HG03175 (cell line): ENCODE measurements at regions not wholly inside any gene's neighbourhood (a gene's known extent, or its start where the extent isn't known, plus 50 kb on each side); places are given as distances from the start of the nearest gene placed in this dataset.

Source experiments
- ATAC-seq: cut with Tn5 transposase; IDR thresholded peaks from one replicate; pipeline ENCODE4 v1.9.1; 2021; ENCODE audit warnings: mild to moderate bottlenecking, moderate library complexity; ENCODE audit not compliant: unreplicated experiment

- no peak for ATAC-seq
Observed at GRCh38 chr1:90650401-90650800, 66.7 kb downstream of the BARHL2 start.

DNA sequence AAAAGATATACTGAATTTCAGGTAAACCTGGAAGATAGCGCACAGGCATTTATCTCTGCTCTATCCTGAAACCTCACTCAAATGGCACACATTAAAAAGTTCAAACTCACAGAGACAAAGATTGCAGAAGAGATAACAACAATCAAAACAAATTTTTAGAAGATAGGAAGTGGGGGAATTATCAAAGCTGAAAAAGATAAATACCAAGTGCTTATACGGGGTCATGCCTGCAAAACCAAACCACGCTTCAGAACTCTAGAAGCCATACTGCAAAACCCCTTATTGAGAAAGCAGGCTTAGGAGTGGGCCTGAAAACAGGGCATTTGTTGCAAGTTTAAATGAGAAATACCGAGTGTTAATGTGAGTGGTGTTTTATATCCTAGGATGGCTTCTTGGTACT is 76.8 kb downstream of the BARHL2 start:
- ATAC-seq, result no peak

DNA sequence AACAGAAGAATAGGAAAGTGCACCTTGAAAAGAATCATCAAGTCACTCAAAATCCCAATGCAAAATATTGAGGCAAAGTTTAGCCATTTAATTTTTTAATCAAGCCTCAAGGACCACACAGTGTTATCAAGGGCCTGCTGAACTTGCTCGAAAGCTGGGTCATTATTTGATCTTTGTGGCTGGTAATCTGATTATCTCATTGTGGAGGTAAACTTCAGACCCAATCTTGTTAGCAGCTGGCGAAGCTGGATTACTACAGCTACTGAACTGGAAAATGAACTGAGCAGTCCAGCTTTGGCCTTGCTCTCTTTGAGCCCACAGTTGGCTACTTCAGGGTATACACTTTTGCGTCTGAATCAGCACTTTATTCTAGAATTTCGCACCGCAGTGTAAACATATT is 94.4 kb downstream of the BARHL2 start:
- ATAC-seq, result no peak

DNA sequence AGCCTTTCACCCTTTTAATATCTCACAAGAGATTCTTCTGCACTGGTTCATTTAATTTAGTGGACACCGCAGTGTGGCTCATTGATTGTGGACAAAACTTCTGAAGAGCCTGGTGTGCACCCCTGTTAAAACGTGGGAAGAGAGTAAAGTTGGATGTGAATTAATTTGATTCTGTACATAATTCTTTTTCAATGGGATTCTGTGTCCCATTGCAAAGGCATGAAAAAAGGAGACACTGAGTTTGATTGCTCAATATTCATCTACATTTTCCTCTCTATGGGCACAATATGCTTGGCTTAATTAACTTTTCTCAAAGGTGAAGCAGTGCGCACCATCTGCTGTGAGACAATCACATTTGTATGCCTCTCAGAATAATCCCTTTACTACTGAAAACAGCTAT is 95.1 kb downstream of the BARHL2 start:
- ATAC-seq, result no peak

- no peak for ATAC-seq
Observed at GRCh38 chr1:90616395-90616794, 100.7 kb downstream of the BARHL2 start.

DNA sequence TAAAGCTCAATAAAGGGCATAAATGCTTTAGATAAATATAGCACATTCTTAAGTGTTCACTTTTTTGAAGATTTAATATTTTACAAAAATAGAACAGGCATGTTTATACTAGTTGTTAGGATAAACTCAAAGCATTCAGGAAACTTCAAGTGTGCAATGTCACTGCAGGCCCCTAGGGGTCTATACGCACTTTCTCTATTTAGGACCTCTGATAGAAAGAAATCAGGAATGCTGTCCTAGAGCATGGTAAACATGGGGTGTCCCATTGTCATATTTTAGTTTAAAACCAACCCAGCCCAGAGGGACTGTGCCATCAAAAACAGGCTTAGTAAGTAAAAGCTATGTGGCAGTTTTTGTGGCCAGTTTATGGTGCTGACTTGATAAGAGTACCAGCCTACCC is 102.2 kb downstream of the BARHL2 start:
- no peak for ATAC-seq

DNA sequence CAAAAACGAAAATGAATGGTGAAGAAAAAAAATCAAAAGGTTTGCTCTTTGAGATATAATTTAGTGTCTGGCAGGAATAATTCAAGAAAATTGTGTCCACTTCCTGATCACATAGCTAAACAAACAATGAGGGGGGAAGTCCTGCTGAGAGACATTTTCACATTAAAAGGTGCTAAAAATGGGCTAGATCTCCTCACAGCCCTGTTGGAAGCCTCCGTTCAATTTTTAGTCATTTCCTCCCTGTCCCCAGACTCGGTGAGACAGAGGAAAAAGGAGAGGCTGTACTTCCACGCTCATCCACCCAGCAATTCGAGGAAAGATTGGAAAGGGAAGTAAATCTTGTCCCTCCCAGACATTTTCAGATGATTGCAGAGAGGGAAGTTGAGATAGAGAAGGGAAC is 103.7 kb downstream of the BARHL2 start:
- no peak for ATAC-seq

- no peak for ATAC-seq
Observed at GRCh38 chr1:90612033-90612432, 105.1 kb downstream of the BARHL2 start.

DNA sequence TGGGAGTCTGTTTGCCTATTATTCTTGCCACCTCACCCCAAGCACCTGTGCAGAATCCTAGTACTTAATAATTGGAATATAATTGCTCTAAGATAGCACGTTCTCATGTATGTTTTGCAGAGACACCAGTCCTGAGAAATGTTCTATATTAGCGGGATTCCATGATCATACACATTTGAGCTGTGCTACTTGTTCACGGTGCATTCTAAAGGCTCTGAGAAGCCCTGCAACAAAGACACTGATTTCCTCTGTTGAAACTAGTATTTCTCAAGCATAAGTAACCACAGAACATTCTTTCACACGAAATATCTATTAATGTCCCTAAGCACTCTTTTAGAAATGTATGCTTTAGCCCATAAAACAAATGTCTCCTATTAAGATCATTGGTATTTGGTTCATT is 109.4 kb downstream of the BARHL2 start:
- no peak for ATAC-seq

- no peak for ATAC-seq
Observed at GRCh38 chr1:90605070-90605469, 112.0 kb downstream of the BARHL2 start.

DNA sequence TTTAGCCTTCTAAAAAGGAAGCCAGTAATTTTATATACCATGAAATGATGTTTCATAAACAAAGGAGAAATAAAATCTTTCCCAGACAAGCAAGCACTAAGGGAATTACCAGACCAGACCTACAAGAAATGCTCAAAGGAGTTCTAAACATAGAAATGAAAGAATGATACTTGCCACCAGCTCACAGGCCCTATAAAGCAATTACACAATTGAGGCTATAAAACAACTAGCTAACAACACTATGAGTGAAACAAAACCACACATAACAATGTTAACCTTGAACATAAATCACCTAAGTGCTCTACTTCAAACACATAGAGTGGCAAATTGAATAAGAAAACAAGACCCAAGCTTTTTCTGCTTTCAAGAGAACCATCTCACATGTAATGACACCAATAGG is 123.8 kb downstream of the BARHL2 start:
- ATAC-seq, result no peak

GRCh38 chr1:90591970-90592356 is 125.1 kb downstream of the BARHL2 start:
- no peak for ATAC-seq

GRCh38 chr1:90591355-90591969 is 125.6 kb downstream of the BARHL2 start:
- ATAC-seq, result no peak

- ATAC-seq, result no peak
Observed at GRCh38 chr1:90580176-90580575, 136.9 kb downstream of the BARHL2 start.

DNA sequence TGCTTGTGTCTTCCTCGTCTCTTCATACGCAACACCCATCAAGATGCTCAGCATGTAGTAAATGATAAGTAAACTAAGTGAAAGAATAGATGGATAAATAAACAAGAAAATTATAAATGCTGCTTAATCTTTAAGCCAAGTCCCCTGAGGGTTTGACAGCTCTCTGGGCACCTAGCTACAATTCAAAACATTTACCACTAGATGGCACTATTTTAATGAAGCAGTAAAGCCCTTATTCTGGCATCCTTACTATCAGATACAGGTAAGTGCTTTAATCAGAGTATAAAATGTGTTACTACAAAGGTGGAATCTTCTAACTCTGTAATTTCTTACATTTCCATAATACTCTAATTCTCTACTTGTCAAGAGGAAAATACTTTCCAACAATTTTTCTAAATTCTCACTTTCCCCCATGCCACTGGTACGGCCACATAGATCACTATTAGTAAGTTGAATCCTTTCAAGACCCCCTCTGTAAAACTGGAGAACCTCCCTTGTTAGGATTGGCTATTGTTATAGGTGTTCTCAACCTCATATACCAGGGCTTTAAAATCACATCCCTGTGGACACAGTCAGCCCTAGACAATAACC is 137.8 kb downstream of the BARHL2 start:
- ATAC-seq, result peak; percentile 72

DNA sequence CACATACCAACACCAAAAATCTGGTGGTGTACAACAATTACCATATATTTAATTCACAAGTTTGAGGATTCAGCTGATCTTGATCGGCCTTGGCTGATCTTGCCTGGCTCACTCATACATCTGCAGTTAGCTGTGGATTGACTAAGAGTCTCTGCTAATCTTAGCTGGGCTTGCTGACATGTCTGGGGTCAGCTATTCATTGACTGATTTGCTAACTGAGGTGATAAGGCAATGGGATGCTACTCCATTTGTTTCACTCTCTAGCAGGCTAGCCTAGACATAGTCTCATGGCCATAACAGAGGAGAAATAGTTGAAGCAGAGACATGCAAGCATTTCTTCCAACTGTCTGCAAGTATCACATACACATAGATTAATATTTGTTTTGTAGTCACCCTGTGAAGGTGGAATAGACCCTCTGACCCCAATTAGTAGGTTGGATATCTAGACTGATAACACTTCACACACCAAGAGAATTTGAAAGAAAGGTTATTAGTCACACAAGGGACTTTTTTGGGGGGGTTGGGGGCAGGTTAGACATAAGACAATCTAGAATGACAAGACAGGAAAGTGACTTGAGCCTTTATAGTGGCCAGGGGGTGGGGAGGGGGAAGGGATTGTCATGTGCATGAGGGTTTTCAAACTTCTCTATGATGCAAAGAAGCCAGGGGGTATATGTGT is 142.3 kb downstream of the BARHL2 start:
- no peak for ATAC-seq

DNA sequence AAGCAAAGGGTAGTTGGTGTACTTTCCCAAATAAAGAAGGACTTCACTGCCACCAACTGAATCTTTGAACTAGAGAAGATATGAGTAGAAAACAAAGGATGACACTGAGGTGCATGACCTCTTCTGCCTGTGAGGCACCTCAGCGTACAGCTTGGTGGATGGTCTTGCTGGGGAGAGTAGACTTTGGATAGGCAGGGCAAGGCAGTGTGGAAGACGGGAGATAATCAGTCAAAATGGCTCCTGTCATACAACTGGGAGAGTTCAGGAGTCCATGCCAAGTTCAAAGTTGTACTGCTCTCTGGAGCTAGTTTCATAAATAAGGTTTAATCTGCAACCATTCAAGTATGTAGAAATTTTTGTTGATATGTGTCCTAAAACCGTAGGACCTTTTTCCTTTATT is 143.4 kb downstream of the BARHL2 start:
- ATAC-seq, result no peak

GRCh38 chr1:90572446-90572845 is 144.7 kb downstream of the BARHL2 start:
- ATAC-seq, result no peak

- ATAC-seq, result no peak
Observed at GRCh38 chr1:90568436-90568835, 148.7 kb downstream of the BARHL2 start.

DNA sequence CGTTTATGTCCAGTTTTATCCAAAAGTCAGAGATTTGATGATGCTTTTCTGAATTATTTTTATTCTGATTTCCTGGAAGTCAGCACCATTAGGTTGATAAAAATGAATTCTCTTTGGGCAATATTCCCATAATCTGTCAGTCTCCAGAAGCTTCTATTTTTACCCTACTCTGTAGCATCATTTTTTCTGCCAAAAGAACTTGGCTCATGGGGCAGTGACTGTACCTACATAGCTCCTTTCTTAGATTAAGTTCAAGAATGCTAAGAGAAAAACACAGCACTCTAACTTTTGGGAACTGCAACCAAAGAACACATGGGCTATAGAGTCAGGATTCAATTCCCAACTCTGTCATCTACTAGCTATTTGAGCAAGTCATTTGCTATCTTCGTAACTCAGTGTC is 152.9 kb downstream of the BARHL2 start:
- no peak for ATAC-seq

DNA sequence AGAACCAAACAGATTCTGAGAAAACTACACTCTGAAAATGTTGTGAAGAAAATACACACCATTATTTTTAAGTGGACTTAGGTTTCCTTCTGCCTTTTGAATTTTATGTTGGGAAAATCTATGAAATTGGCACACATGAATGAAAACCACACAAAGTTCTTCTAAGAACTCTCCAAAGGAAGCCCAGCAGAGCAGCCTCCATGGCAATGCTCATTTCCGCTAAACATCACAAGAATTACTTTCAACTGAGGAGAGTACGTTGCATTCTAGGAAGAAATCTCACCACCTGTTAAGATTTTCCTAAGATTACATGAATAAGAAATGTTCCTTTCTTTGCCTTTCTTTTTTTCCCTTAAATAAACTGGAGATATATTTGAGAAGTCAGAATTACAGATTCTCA is 154.2 kb downstream of the BARHL2 start:
- ATAC-seq, result no peak

- no peak for ATAC-seq
Observed at GRCh38 chr1:90561911-90562310, 155.2 kb downstream of the BARHL2 start.
